GM21526 (cell line): ENCODE measurements at regions not wholly inside any gene's neighbourhood (a gene's known extent, or its start where the extent isn't known, plus 50 kb on each side); places are given as distances from the start of the nearest gene placed in this dataset.
"Not testable (repeated sequence)": the region's sequence is repeated elsewhere in the genome, so short reads cannot be mapped to it uniquely, and the experiment has no call there.

Experiments
- ATAC-seq: cut with Tn5 transposase; IDR thresholded peaks from one replicate; pipeline ENCODE4 v1.9.1; 2021; ENCODE audit warnings: moderate library complexity; ENCODE audit not compliant: unreplicated experiment, low FRiP score

DNA sequence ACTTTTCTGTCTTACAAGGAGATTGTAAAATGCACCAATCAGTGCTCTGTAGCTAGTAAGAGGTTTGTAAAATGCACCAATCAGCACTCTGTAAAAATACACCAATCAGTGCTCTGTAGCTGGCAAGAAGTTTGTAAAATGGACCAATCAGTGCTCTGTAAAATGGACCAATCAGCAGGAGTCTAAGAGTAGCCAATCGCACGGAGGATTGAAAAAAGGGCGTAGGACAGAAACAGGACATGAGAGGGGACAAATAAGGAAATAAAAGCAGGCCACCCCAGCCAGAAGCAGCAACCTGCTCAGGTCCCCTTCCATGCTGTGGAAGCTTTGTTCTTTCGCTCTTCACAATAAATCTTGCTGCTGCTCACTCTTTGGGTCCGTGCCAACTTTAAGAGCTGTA is 199.1 kb upstream of the TRPC7 start:
- ATAC-seq = not testable (repeated sequence)

DNA sequence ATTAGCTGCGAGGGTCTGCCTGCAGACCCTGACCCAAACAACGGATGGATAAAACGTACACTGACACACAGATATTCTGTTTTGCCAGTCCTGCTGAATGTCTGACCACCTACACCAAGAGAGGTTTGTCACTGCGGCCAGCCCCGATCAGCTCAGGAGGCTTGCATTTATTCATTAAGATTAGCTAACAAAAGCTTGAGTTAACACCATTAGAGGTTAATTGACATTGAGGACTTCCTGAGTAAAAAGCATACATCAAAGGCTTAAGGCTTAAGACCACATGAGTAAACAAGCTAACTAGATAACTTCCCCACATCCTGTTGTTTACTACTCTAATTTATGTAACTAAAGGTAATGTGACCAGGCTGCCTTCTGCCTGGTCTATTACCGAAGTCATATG is 198.1 kb upstream of the TRPC7 start:
- no peak for ATAC-seq

- no peak for ATAC-seq
These were observed 194.8 kb upstream of the TRPC7 start for GRCh38 chr5:136560126-136560525.

DNA sequence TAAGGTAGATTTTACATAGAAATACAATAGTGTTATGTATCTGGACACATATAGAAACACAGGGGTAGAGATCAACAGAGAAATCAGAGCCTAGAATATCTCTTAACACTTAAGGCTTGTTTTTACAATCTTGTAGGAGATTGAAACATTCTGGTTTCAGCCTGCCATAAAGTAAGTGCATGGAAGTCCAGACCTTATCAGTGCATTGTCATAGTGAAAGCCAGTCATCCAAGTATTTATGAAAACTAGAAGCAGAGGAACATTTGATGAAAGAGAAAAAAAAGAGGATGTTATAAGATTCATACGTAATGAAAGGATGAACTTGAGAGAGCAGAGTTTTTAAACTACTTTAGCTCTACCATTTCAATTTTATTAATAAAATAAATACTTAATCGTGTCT is 194.3 kb upstream of the TRPC7 start:
- no peak for ATAC-seq

DNA sequence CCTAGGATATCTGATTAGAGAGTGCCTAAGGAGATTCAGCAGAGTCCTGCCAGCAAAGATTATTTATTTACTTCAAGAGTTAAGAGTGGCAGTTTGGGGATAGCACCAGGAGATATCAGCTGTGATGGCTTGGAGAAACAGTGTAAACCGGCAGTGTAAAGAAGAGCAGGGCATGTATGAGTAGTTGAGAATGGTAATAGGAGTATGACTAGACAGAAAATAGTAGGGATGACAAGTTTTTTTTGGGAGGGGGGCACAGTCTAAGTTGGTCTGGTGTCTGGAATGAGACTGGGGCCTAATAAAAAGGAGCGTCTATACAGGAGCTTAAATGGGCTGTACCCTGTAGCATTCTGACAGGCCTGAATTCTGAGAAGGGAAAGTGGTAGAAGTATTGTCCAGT is 181.8 kb upstream of the TRPC7 start:
- not testable (repeated sequence) for ATAC-seq

GRCh38 chr5:136546441-136546840 is 181.1 kb upstream of the TRPC7 start:
- not testable (repeated sequence) for ATAC-seq

GRCh38 chr5:136545031-136545430 is 179.7 kb upstream of the TRPC7 start:
- not testable (repeated sequence) for ATAC-seq

DNA sequence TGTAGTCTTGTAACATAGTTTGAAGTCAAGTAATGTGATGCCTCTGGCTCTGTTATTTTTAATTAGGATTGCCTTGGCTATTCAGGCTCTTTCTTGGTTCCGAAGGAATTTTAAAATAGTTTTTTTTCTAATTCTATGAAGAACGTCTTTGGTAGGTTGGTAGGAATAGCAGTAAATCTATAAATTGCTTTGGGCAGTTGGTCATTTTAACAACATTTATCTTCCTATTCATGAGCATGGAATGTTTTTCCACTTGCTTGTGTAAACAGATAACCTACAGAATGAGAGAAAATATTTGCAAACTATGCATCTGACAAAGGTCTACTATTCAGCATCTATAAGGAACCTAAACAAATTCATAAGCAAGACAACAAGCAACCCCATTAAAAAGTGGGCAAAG is 173.2 kb upstream of the TRPC7 start:
- no peak for ATAC-seq

- no peak for ATAC-seq
These were observed 163.7 kb upstream of the TRPC7 start for GRCh38 chr5:136529081-136529480.

DNA sequence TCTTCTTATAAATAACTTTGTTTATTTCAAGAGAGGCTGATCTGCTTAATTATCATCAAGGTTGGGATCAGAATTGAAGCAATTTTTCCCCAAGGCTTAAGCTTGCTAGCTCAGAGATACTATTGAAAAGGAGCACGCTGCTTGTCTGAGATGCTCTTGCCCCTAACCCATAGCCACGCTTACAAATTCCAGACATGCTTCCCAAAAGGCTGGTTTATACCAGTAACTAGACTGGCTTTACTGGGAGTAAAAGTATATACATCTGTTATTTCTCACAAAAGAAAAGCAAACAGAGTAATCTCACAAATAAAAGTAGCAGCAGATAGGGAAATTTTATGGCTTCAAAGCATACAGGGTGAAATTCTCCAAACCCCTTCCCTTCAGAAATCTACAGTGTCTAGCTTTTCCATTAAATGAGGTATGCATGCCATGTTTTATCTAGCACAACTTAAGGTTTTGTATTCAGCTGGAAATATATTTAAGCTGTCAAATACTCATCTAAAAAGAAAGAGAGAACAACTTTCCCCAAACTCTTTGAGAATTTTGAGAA is 163.2 kb upstream of the TRPC7 start:
- ATAC-seq = no peak

DNA sequence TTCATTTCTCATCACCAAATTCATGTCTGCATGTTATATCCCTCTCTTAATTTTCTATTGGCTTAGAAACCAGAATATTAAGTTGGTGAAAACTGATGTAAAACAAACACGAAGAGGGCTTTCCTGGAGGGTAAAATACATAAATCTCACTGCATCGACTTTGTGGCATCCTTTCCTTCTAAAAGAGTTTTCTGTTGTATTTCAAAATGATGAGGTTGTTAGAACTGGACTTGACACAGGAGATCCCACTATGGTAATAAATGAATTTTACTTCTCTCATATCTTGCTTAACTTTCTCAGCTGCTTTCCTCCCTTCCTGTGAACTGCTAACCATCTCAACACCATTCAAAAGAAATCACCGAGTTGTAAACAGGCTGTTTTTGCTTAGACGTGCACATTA is 162.0 kb upstream of the TRPC7 start:
- no peak for ATAC-seq

DNA sequence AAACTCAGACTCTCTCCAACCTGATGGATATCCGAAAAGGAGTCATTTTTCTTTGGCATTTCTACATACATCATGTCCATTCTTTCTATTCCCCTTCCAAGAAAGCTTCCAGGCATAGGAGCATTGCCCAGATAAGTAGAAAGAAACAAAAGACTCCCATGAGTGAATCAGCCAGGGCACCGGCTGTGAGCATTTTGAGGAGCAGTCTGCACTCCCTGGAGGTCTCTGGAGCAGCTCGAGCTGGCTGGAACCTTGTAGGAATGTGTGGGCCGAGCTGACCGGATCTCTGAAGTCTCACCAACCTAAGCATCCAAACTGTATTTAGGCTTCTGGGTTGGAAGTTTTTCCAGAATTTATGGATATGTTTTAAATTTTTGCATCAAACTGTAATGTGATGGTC is 161.4 kb upstream of the TRPC7 start:
- ATAC-seq = no peak

DNA sequence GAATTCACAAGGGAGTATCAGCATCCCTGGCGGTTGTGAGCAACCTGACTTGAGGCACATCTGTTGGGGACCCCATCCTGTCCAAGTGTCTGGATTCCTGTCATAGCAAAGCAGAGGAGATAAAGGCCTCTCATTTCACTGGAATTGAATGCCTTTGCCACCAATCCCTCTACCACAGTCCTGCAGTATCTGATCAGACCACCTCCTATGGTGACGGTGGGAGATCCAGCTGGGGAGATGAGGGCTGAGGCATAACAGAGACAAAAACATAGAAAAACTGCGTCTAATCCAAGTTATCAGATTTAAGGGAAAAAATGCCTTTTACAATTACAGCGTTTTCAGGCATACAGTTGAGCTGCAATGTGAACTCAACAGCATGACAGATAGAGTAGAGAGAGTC is 160.7 kb upstream of the TRPC7 start:
- no peak for ATAC-seq

DNA sequence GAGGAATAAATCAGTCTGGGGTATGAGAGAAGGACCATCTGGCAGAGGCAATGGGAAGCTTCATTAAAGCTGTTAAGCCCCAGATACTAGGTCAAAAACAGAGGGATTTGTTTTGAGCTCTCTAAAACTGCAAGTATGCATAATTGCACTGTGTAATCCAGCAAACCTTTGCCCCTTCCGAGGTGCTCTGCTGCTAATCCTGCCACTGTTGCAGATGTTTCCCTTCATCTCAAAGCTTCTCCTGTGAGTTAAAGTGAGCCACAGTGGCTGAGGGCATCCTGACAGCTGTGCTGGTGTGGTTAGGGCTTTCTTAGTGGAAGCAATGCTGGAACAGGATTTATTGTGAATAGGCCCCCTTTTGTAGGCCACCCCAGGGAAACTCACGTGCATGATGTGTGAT is 160.3 kb upstream of the TRPC7 start:
- no peak for ATAC-seq

DNA sequence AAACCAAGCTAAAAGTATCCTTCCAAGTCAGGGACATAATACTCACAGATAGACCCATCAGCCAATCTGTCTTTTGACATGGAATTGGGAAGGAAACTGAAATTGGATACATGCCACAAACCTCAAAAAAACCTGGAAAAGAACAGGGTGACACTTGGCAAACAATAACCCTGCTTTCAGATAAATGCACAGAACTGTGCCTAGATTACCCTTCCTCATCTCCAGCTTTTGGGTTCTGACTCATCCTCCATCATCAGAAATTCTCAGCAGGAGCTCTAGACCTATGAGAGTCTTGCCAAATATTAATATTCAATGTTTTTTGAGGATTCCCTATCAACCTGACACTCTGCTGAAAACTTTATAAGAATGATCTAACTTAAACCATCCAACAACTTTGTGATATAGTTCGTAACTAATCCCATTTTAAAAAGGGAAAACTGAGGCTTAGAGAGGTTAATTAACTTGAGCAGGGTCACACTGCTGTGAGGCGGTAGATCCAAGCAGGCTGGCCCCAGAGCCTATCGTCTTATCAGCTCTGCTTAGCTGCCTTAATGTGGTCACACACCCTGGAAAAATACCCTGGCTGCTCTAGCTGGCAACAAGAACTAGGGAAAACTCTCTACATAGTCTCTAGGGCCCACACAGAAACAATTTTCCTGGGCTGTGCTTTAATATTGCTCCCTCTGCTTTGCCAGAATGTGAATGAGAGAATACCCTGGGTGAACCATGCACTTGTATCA is 157.0 kb upstream of the TRPC7 start:
- no peak for ATAC-seq

GRCh38 chr5:136521696-136522095 is 156.4 kb upstream of the TRPC7 start:
- no peak for ATAC-seq

DNA sequence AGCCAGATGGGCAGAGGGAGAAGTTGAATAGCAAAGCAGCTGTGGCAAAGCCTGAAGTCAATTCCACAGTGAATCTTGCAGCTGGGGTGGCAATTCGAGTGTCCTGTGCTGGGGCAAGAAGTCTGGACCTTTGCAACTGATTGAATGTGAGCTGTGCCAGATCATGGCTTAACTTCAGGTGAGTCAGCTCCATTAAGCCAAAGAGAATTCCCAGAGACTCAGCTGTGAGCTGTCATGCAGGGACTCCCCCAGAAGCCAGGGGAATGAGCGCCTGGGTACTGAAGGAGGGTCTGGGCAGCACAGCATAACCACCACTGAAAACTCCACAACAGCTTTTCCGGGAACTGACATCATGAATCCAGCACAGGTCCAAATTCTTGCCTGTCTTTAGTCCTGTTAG is 153.5 kb upstream of the TRPC7 start:
- ATAC-seq = no peak

DNA sequence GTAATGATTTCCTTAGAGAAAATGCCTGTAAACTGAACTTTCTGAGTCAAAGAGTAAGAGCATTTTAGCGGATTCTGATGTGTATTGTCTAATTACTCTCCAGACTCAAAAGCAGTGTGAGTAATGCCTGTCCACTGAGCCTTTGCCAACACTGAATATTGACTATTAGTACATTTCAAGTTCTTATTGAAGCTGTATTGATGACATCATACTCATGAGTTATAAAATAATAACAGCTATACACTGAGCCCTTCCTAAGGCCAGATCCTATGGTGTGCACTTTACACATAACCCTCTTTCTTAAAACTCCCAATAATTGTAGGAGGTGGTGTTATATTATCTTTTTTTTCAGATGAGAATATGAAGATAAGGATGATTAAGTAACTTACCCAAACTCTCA is 152.8 kb upstream of the TRPC7 start:
- no peak for ATAC-seq

GRCh38 chr5:136517755-136518154 is 152.4 kb upstream of the TRPC7 start:
- ATAC-seq = no peak

- ATAC-seq = no peak
These were observed 151.3 kb upstream of the TRPC7 start for GRCh38 chr5:136516637-136517036.

DNA sequence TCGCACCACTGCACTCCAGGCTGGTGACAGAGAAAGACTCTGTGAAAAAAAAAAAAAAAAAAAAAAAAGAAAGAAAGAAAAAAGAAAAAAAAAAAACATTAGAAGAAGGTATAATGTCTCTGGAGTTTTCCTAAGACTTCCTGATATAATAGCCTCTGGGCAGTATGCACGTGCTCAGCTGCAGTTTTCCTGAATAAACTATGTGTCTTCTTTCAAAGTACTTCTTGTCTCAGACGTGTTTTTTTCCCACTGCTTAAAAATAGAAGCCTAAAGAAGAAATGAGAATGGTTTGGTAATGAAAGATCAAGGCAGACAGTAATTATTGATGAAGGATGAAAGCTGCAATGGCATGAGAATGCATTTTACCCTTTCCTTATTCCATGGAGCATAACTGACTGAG is 148.1 kb upstream of the TRPC7 start:
- ATAC-seq = no peak

DNA sequence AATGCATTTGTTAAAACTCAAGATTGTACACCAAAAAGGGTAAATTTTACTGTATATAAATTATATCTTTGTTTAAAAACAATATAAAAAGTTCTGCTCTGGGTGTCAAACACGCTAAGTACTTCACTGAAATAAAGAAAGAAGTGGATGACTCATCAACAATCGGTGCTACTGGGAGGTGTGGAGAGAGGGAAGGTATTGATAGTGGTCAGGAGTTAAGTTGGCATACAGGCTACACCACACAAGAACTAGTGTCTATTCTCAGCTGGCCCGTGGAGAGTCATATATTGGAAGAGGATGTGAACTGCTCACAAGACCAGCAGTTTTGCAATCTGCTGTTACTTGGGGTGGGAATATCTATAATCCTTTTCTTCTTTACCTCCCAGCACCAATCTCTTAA is 145.7 kb upstream of the TRPC7 start:
- no peak for ATAC-seq

GRCh38 chr5:136510481-136510880 is 145.1 kb upstream of the TRPC7 start:
- ATAC-seq = no peak
